ENCODE measurements at regions not wholly inside any gene's neighbourhood (a gene's known extent, or its start where the extent isn't known, plus 50 kb on each side); places are given as distances from the start of the nearest gene placed in this dataset.

DNA sequence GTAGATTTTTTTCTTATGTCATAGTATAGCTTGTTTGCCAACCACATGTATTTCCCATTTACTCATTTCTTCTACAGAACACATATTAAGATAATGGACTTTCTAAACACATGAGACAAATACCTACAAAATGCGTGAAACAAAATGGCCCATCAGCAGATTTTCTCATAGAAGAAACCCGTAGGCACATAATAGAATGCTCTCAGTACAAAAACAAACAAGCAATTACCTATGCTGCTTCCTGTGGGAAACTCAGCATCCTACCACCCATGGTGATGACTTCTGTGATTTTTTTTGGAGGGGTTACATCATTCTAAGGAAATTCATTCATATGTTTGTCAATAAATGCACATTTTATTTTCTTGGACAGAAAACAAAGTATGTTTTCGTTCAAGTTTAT, 343.6 kb downstream of the SPRY1 start:
- Histone ChIP-seq H3K36me3 (ENCODE audit: control insufficient read depth in 2 of 3, insufficient read depth in 3 of 3, low read length in 3 of 3) (no peaks in the 10 kb centered on the region), H3K4me3 (ENCODE audit: low read length in 3 of 3) (no peak overlapping the region), H3K9ac (ENCODE audit: low read length in 3 of 3) (no peak overlapping the region), H3K9me3 (ENCODE audit: control insufficient read depth in 2 of 3, insufficient read depth in 1 of 3, low read length in 3 of 3) (no peaks in the 10 kb centered on the region), H3K27ac (ENCODE audit: low read depth in 2 of 2, low read length in 2 of 2) (no peak overlapping the region), H3K4me1 (ENCODE audit: control insufficient read depth in 2 of 3, insufficient read depth in 2 of 3, low read depth in 1 of 3, low read length in 3 of 3) (no peaks in the 10 kb centered on the region), H3K27me3 (ENCODE audit: control insufficient read depth, insufficient read depth, low read length) (no peaks in the 10 kb centered on the region)
- TF ChIP-seq CTCF (IDR thresholded peaks at IDR 0.05; ENCODE audit: borderline replicate concordance, extremely low read depth, insufficient read depth) = no peak
- DNase-seq = no peak
- no peak for FAIRE-seq
- intact Hi-C loops (cut with DNase I) = no loop called here

DNA sequence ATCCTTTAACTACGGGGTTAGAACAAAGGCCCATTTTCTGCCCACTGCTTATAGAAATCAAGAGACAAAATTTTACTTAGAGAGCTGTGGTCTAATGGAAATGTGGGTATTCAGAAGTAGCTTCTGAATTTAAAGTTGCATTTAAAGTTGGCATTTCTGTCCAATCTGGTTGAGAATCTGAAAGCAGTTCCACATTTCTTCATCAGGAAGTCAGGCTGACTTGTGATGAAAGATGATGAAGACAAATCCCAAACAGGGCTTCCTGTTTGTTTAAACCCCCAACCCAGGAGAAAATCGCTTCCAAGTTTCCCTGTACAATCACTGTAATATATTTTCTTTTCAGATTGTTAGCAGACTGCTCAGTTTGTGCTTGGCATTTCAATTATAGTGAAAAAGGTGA, 345.3 kb downstream of the SPRY1 start:
- no peak for TF ChIP-seq CTCF (IDR thresholded peaks at IDR 0.05; ENCODE audit: borderline replicate concordance, extremely low read depth, insufficient read depth)
- intact Hi-C loops (cut with DNase I) = no loop called here
- Histone ChIP-seq H3K4me1 (ENCODE audit: control insufficient read depth in 2 of 3, insufficient read depth in 2 of 3, low read depth in 1 of 3, low read length in 3 of 3) (no peaks in the 10 kb centered on the region), H3K27me3 (ENCODE audit: control insufficient read depth, insufficient read depth, low read length) (no peaks in the 10 kb centered on the region), H3K9me3 (ENCODE audit: control insufficient read depth in 2 of 3, insufficient read depth in 1 of 3, low read length in 3 of 3) (no peaks in the 10 kb centered on the region), H3K27ac (ENCODE audit: low read depth in 2 of 2, low read length in 2 of 2) (no peak overlapping the region), H3K4me3 (ENCODE audit: low read length in 3 of 3) (no peak overlapping the region), H3K36me3 (ENCODE audit: control insufficient read depth in 2 of 3, insufficient read depth in 3 of 3, low read length in 3 of 3) (no peaks in the 10 kb centered on the region), H3K9ac (ENCODE audit: low read length in 3 of 3) (no peak overlapping the region)
- FAIRE-seq (no peak), DNase-seq (peak in 2 of 5 donors; percentile 5 to 15)

DNA sequence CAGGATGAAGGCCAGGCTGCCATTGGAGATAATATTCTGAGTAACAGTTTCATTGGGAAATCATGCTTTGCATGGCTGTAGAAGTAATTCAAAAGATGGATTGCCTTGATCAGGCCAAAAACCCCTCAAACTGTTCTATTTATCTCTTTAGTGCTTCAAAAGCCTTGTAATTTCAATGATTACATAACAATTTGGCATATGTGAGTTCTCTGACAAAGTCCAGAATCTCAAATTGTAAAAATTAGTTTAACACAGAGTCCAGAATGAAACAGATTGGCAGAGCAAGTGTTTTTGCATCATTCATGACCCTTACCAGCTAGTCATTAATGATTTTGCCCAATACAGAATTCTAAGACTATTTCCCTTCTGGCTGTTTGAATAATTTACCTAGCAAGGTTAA, 347.3 kb downstream of the SPRY1 start:
- H3K9ac ChIP-seq (ENCODE audit: low read length in 3 of 3) = no peak overlapping the region
- TF ChIP-seq CTCF (IDR thresholded peaks at IDR 0.05; ENCODE audit: borderline replicate concordance, extremely low read depth, insufficient read depth) = no peak
- H3K36me3 ChIP-seq (ENCODE audit: control insufficient read depth in 2 of 3, insufficient read depth in 3 of 3, low read length in 3 of 3) = no peaks in the 10 kb centered on the region
- peak overlapping the region in 1 of 2 donors; percentile 5 for H3K27ac ChIP-seq (ENCODE audit: low read depth in 2 of 2, low read length in 2 of 2)
- DNase-seq = no peak
- H3K4me1 ChIP-seq (ENCODE audit: control insufficient read depth in 2 of 3, insufficient read depth in 2 of 3, low read depth in 1 of 3, low read length in 3 of 3) = no peaks in the 10 kb centered on the region
- no peak for FAIRE-seq
- no peaks in the 10 kb centered on the region for H3K9me3 ChIP-seq (ENCODE audit: control insufficient read depth in 2 of 3, insufficient read depth in 1 of 3, low read length in 3 of 3)
- no peaks in the 10 kb centered on the region for H3K27me3 ChIP-seq (ENCODE audit: control insufficient read depth, insufficient read depth, low read length)
- intact Hi-C loops (cut with DNase I) = no loop called here
- no peak overlapping the region for H3K4me3 ChIP-seq (ENCODE audit: low read length in 3 of 3)

GRCh38 chr4:123744664-123745290, 348.2 kb downstream of the SPRY1 start:
- no peaks in the 10 kb centered on the region for H3K4me1 ChIP-seq (ENCODE audit: control insufficient read depth in 2 of 3, insufficient read depth in 2 of 3, low read depth in 1 of 3, low read length in 3 of 3)
- DNase-seq = peak in 2 of 5 donors; percentile 10 to 15
- H3K36me3 ChIP-seq (ENCODE audit: control insufficient read depth in 2 of 3, insufficient read depth in 3 of 3, low read length in 3 of 3) = no peaks in the 10 kb centered on the region
- H3K27ac ChIP-seq (ENCODE audit: low read depth in 2 of 2, low read length in 2 of 2) = no peak overlapping the region
- FAIRE-seq = no peak
- no peaks in the 10 kb centered on the region for H3K27me3 ChIP-seq (ENCODE audit: control insufficient read depth, insufficient read depth, low read length)
- TF ChIP-seq CTCF (IDR thresholded peaks at IDR 0.05; ENCODE audit: borderline replicate concordance, extremely low read depth, insufficient read depth) = no peak
- intact Hi-C loops (cut with DNase I) = no loop called here
- H3K9ac ChIP-seq (ENCODE audit: low read length in 3 of 3) = no peak overlapping the region
- H3K9me3 ChIP-seq (ENCODE audit: control insufficient read depth in 2 of 3, insufficient read depth in 1 of 3, low read length in 3 of 3) = no peaks in the 10 kb centered on the region
- H3K4me3 ChIP-seq (ENCODE audit: low read length in 3 of 3) = no peak overlapping the region
